KMS-11 (cell line): ENCODE measurements at regions not wholly inside any gene's neighbourhood (a gene's known extent, or its start where the extent isn't known, plus 50 kb on each side); places are given as distances from the start of the nearest gene placed in this dataset.

ENCODE experiments used
- H2AFZ ChIP-seq: fragments of 200-600 bp; sonication (generic); 2 replicates; pipeline ENCODE4 v1.6.1; 2016; ENCODE audit warnings: antibody characterized with exemption, mixed run types, low read depth
- H3K27ac ChIP-seq: fragments of 200-600 bp; sonication (generic); 2 replicates; pipeline ENCODE4 v1.6.1; 2016; ENCODE audit warnings: mild to moderate bottlenecking, mixed run types
- H3K27me3 ChIP-seq: fragments of 200-600 bp; sonication (generic); 2 replicates; pipeline ENCODE4 v1.6.1; 2017; ENCODE audit warnings: mild to moderate bottlenecking, low read depth, mixed run types, moderate library complexity; ENCODE audit not compliant: insufficient read depth
- H3K36me3 ChIP-seq: fragments of 200-600 bp; sonication (generic); 2 replicates; pipeline ENCODE4 v1.6.1; 2017; ENCODE audit warnings: mild to moderate bottlenecking, mixed run types; ENCODE audit not compliant: insufficient read depth
- H3K4me1 ChIP-seq: fragments of 200-600 bp; sonication (generic); 2 replicates; pipeline ENCODE4 v1.6.1; 2016; ENCODE audit warnings: mild to moderate bottlenecking, low read depth, mixed run types; ENCODE audit not compliant: poor library complexity, severe bottlenecking
- H3K4me2 ChIP-seq: fragments of 200-600 bp; sonication (generic); 2 replicates; pipeline ENCODE4 v1.7.0; 2016; ENCODE audit warnings: mild to moderate bottlenecking, mixed run types
- H3K4me3 ChIP-seq: fragments of 200-600 bp; sonication (generic); IDR thresholded peaks from 2 replicates; pipeline ENCODE4 v1.6.1; 2017; ENCODE audit warnings: low read depth, low read length, mixed read lengths; ENCODE audit not compliant: insufficient read depth
- H3K79me2 ChIP-seq: fragments of 200-600 bp; sonication (generic); 2 replicates; pipeline ENCODE4 v1.6.1; 2016; ENCODE audit warnings: low read depth, mixed run types; ENCODE audit not compliant: insufficient read depth
- H3K9ac ChIP-seq: fragments of 200-600 bp; sonication (generic); 2 replicates; pipeline ENCODE4 v1.6.1; 2016; ENCODE audit warnings: mild to moderate bottlenecking, mixed run types
- H4K20me1 ChIP-seq: fragments of 200-600 bp; sonication (generic); 2 replicates; pipeline ENCODE4 v1.6.1; 2016; ENCODE audit warnings: mild to moderate bottlenecking, mixed run types; ENCODE audit not compliant: insufficient read depth
- TF ChIP-seq, protein P1 (sequence below): fragments of 200-600 bp; sonication (generic); conservative IDR thresholded peaks from 2 replicates; pipeline ENCODE4 v1.6.1; 2017; ENCODE audit warnings: low read depth, mild to moderate bottlenecking, antibody characterized with exemption, low read length, moderate library complexity, mixed read lengths

DNA sequence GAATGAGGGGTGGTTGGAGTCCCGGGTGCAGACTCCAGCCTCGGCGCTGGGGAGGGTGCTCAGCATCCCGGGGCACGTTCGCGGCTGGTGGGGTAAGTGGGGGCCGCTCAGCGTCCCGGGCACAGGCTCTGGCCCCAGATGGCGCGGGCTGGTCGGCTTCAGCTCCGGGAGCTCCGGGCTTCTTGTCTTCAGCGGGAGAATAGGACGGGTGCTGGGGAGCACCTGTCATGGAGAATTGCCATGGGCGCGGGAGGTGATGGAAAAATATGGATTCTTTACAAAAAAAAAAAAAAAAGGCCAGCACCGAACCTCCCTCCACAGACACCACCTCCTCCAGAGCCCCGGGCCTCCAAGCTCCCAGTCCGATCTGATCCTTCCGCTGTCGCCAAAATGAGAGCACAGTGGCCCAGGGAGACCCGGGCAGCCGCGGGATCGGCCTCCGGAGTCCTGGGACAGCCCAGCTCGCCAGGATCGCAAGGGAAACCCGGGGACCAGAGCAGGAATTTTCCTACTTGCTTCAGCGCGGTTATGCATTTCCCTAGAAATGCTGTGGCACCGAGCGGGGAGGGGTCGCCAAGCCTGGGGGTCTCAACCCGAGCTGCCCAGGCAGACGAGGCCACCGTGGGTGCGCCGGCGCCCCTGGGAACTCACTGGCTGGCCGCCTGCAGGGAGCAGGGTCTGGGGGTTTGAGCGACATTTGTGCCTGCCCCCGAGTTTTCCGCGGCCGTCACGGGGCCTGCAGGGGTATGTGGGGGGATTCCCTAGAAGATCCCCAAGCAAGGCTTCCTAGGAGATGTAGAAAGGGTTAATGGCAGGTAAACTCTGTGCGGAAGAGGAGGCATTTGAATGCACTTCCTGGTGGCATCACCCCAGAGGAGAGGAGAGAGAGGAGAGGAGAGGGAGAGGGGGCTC is 1336.9 kb downstream of the BRD1 start:
- Histone ChIP-seq H3K27ac (no peak overlapping the region), H3K79me2 (no peaks in the 10 kb centered on the region), H3K27me3 (no peaks in the 10 kb centered on the region; the same call in 1 of the 2 replicates), H3K36me3 (no peaks in the 10 kb centered on the region), H3K4me2 (no peak overlapping the region), H3K4me3 (no peak overlapping the region), H2AFZ (no peak overlapping the region), H3K9ac (no peak overlapping the region), H4K20me1 (no peaks in the 10 kb centered on the region), H3K4me1 (no peaks in the 10 kb centered on the region)
- TF ChIP-seq, protein P1, sequence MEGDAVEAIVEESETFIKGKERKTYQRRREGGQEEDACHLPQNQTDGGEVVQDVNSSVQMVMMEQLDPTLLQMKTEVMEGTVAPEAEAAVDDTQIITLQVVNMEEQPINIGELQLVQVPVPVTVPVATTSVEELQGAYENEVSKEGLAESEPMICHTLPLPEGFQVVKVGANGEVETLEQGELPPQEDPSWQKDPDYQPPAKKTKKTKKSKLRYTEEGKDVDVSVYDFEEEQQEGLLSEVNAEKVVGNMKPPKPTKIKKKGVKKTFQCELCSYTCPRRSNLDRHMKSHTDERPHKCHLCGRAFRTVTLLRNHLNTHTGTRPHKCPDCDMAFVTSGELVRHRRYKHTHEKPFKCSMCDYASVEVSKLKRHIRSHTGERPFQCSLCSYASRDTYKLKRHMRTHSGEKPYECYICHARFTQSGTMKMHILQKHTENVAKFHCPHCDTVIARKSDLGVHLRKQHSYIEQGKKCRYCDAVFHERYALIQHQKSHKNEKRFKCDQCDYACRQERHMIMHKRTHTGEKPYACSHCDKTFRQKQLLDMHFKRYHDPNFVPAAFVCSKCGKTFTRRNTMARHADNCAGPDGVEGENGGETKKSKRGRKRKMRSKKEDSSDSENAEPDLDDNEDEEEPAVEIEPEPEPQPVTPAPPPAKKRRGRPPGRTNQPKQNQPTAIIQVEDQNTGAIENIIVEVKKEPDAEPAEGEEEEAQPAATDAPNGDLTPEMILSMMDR: no peak

GRCh38 chr22:48489551-48490499 is 1337.8 kb downstream of the BRD1 start:
- H3K27me3 ChIP-seq: no peaks in the 10 kb centered on the region; the same call in 1 of the 2 replicates
- H3K79me2 ChIP-seq: no peaks in the 10 kb centered on the region
- no peak overlapping the region for H3K4me2 ChIP-seq
- H4K20me1 ChIP-seq: no peaks in the 10 kb centered on the region
- no peak overlapping the region for H3K4me3 ChIP-seq
- H3K36me3 ChIP-seq: no peaks in the 10 kb centered on the region
- no peak overlapping the region for H2AFZ ChIP-seq
- no peak overlapping the region for H3K9ac ChIP-seq
- no peaks in the 10 kb centered on the region for H3K4me1 ChIP-seq
- TF ChIP-seq, protein P1: no peak
- no peak overlapping the region for H3K27ac ChIP-seq

DNA sequence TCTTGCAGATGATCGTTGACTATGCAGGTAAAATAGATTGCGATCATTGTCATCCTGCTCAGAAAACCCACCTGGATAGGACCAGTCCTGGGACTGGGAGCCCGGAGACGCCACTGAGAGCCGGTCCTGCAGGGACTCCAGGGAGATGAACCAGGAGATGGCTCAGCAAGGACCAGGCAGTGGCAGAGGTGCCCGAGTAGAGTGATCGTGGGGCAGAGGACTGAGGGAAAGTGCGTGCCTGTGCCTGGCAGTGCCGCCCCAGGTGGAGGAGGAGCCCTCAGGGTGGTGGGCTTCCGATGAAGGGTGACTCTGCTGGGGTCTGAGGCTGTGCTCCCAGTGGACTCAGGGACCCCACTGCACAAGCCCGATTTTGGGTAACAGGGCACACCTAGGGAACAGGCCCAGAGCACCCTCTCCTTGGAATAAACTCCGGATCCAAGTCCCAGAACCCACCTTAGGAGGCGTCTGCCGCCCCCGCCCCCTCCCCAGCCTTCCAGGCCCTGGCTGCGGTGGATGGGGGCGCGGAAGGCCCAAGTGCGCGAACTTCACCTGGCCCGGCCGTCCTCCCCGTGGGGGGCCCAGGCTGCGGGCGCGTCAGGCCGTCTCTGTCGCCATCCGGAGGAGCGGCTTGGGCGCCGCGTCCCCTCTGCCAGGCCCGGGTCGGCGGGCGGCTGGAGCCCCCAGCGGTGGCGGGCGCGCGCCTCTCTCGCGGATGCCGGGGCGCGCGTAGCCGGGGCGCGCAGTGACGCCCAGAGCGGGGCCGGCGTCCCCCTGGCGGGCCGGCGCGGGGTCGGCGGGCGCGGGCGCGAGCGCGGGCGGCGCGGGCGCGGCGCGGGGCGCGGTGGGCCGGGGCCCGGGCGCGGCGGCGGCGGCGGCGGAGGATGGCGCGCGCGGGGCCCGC is 1338.8 kb downstream of the BRD1 start:
- Histone ChIP-seq H3K36me3 (no peaks in the 10 kb centered on the region), H4K20me1 (no peaks in the 10 kb centered on the region), H3K9ac (no peak overlapping the region), H3K27ac (no peak overlapping the region), H3K4me2 (no peak overlapping the region), H3K4me1 (no peaks in the 10 kb centered on the region), H2AFZ (no peak overlapping the region), H3K4me3 (no peak overlapping the region), H3K79me2 (no peaks in the 10 kb centered on the region), H3K27me3 (no peaks in the 10 kb centered on the region; the same call in 1 of the 2 replicates)
- TF ChIP-seq, protein P1: no peak

GRCh38 chr22:48488149-48488551 is 1339.5 kb downstream of the BRD1 start:
- Histone ChIP-seq H3K9ac (no peak overlapping the region), H3K79me2 (no peaks in the 10 kb centered on the region), H4K20me1 (no peaks in the 10 kb centered on the region), H3K27me3 (no peaks in the 10 kb centered on the region; the same call in 1 of the 2 replicates), H3K36me3 (no peaks in the 10 kb centered on the region), H3K4me1 (no peaks in the 10 kb centered on the region), H2AFZ (no peak overlapping the region), H3K27ac (no peak overlapping the region), H3K4me3 (no peak overlapping the region), H3K4me2 (no peak overlapping the region)
- TF ChIP-seq, protein P1: no peak
